Endodermal cell (in vitro differentiated cells): ENCODE measurements at regions not wholly inside any gene's neighbourhood (a gene's known extent, or its start where the extent isn't known, plus 50 kb on each side); places are given as distances from the start of the nearest gene placed in this dataset.
A peak's percentile ranks its signal among the peaks of the same experiment; 100 is the strongest.

Experiments
- DNase-seq: peaks from one replicate; pipeline ENCODE4 v3.0.0-alpha.2; 2017
- H3K27ac ChIP-seq: 2 replicates; pipeline ENCODE4 v1.5.1; 2013; ENCODE audit warnings: mild to moderate bottlenecking, low read depth, low read length, moderate library complexity
- H3K27me3 ChIP-seq: 2 replicates; pipeline ENCODE4 v1.6.1; 2013; ENCODE audit warnings: mild to moderate bottlenecking, low read length, moderate library complexity; ENCODE audit not compliant: insufficient read depth, control insufficient read depth, poor library complexity, severe bottlenecking
- H3K36me3 ChIP-seq: 2 replicates; pipeline ENCODE4 v1.7.0; 2013; ENCODE audit warnings: mild to moderate bottlenecking, low read length, moderate library complexity; ENCODE audit not compliant: control insufficient read depth, insufficient read depth
- H3K4me1 ChIP-seq: one replicate; pipeline ENCODE4 v1.7.0; 2013; ENCODE audit warnings: low read length; ENCODE audit not compliant: control insufficient read depth, insufficient read depth
- H3K4me3 ChIP-seq: 2 replicates; pipeline ENCODE4 v1.5.1; 2013; ENCODE audit warnings: mild to moderate bottlenecking, low read length, moderate library complexity
- H3K9ac ChIP-seq: 2 replicates; pipeline ENCODE4 v1.6.1; 2013; ENCODE audit warnings: mild to moderate bottlenecking, low read length, moderate library complexity; ENCODE audit not compliant: poor library complexity, severe bottlenecking; ENCODE audit errors: extremely low read depth
- H3K9me3 ChIP-seq: 2 replicates; pipeline ENCODE4 v1.6.1; 2013; ENCODE audit warnings: mild to moderate bottlenecking, low read length, moderate library complexity; ENCODE audit not compliant: control insufficient read depth
- H3K27ac Mint-ChIP-seq: 2 replicates; pipeline ENCODE4 v1.8.0; 2020; ENCODE audit warnings: mixed read lengths
- H3K27me3 Mint-ChIP-seq: 2 replicates; pipeline ENCODE4 v1.8.0; 2021; ENCODE audit warnings: mild to moderate bottlenecking, mixed read lengths; ENCODE audit not compliant: insufficient read depth
- H3K36me3 Mint-ChIP-seq: 2 replicates; pipeline ENCODE4 v1.8.0; 2020; ENCODE audit warnings: low read depth, mixed read lengths
- H3K4me1 Mint-ChIP-seq: 2 replicates; pipeline ENCODE4 v1.8.0; 2020; ENCODE audit warnings: mixed read lengths
- H3K4me3 Mint-ChIP-seq: 2 replicates; pipeline ENCODE4 v1.8.0; 2020; ENCODE audit warnings: mild to moderate bottlenecking, moderate library complexity, mixed read lengths
- H3K9me3 Mint-ChIP-seq: 2 replicates; pipeline ENCODE4 v1.8.0; 2020; ENCODE audit warnings: mild to moderate bottlenecking, mixed read lengths
- CTCF ChIP-seq: fragments of 200-600 bp; sonication (generic); conservative IDR thresholded peaks from 2 replicates; pipeline ENCODE4 v1.5.0; 2021; ENCODE audit warnings: antibody characterized with exemption, mild to moderate bottlenecking
- WGBS, 2 experiments: methylation state at CpG; one replicate each; pipeline versions ENCODE4 v1.1.5 to v1.1.7; 2013; ENCODE audit warnings: missing lambda C conversion rate in 2 of 2, mixed read lengths in 1 of 2; ENCODE audit not compliant: insufficient coverage in 1 of 2, insufficient read length in 1 of 2; 5-methylcytosine and 5-hydroxymethylcytosine counted together

GRCh38 chr10:109126541-109126940 lies 796.8 kb downstream of the XPNPEP1 start:
- 78 to 100% methylated on average over 3 of the region's 3 CpGs for WGBS, 2 experiments
- H3K27me3 Mint-ChIP-seq, result peaks cover 3% of the 10 kb centered on the region
- Histone ChIP-seq H3K27ac (no peak overlapping the region), H3K4me3 (no peak overlapping the region), H3K36me3 (no peaks in the 10 kb centered on the region), H3K9ac (no peak overlapping the region), H3K4me1 (no peaks in the 10 kb centered on the region), H3K9me3 (peaks cover 59% of the 10 kb centered on the region), H3K27me3 (no peaks in the 10 kb centered on the region)
- no peak overlapping the region for H3K27ac Mint-ChIP-seq
- no peak overlapping the region for H3K4me3 Mint-ChIP-seq
- H3K9me3 Mint-ChIP-seq, result no peaks in the 10 kb centered on the region
- H3K36me3 Mint-ChIP-seq, result no peaks in the 10 kb centered on the region
- peaks cover 9% of the 10 kb centered on the region for H3K4me1 Mint-ChIP-seq
- no peak for DNase-seq
- TF ChIP-seq CTCF, result no peak

GRCh38 chr10:109126016-109126415 lies 797.3 kb downstream of the XPNPEP1 start:
- no peaks in the 10 kb centered on the region for H3K9me3 Mint-ChIP-seq
- Histone ChIP-seq H3K27ac (no peak overlapping the region), H3K4me3 (no peak overlapping the region), H3K4me1 (no peaks in the 10 kb centered on the region), H3K36me3 (no peaks in the 10 kb centered on the region), H3K27me3 (no peaks in the 10 kb centered on the region), H3K9me3 (peaks cover 56% of the 10 kb centered on the region), H3K9ac (no peak overlapping the region)
- H3K27me3 Mint-ChIP-seq, result peaks cover 3% of the 10 kb centered on the region
- peaks cover 9% of the 10 kb centered on the region for H3K4me1 Mint-ChIP-seq
- DNase-seq, result no peak
- peak; percentile 62 for TF ChIP-seq CTCF
- WGBS, 2 experiments, result 16 to 80% methylated on average over 1 of the region's 1 CpG
- no peak overlapping the region for H3K27ac Mint-ChIP-seq
- no peak overlapping the region for H3K4me3 Mint-ChIP-seq
- no peaks in the 10 kb centered on the region for H3K36me3 Mint-ChIP-seq

- H3K9me3 Mint-ChIP-seq, result peaks cover 25% of the 10 kb centered on the region
Observed at GRCh38 chr10:109115179-109115578, 808.1 kb downstream of the XPNPEP1 start.

More at GRCh38 chr10:109115179-109115578, 808.1 kb downstream of the XPNPEP1 start:
- Mint-ChIP-seq H3K4me3 (no peak overlapping the region), H3K27me3 (peaks cover 2% of the 10 kb centered on the region), H3K4me1 (no peaks in the 10 kb centered on the region), H3K36me3 (no peaks in the 10 kb centered on the region), H3K27ac (no peak overlapping the region)
- 67 to 69% methylated on average over 1 to 2 of the region's 2 CpGs for WGBS, 2 experiments
- no peak for DNase-seq
- TF ChIP-seq CTCF, result no peak
- Histone ChIP-seq H3K4me3 (no peak overlapping the region), H3K36me3 (no peaks in the 10 kb centered on the region), H3K9me3 (peaks cover 86% of the 10 kb centered on the region), H3K27me3 (no peaks in the 10 kb centered on the region), H3K27ac (no peak overlapping the region), H3K9ac (no peak overlapping the region), H3K4me1 (no peaks in the 10 kb centered on the region)
